Fibroblast of mammary gland (primary cell): ENCODE measurements at regions not wholly inside any gene's neighbourhood (a gene's known extent, or its start where the extent isn't known, plus 50 kb on each side); places are given as distances from the start of the nearest gene placed in this dataset.

Source experiments
- DNase-seq: peaks from one replicate; pipeline ENCODE4 v3.0.0-alpha.2; 2010; ENCODE audit warnings: low read depth
- H3K4me3 ChIP-seq: 2 replicates; pipeline ENCODE4 v1.5.1; 2011; ENCODE audit warnings: low read depth, mild to moderate bottlenecking, low read length, moderate library complexity; ENCODE audit not compliant: control insufficient read depth
- TF ChIP-seq, protein P1 (sequence below): conservative IDR thresholded peaks from 2 replicates; pipeline ENCODE4 v1.5.1; 2011; ENCODE audit warnings: low read depth, low read length, inconsistent platforms; ENCODE audit not compliant: control insufficient read depth, insufficient read depth

DNA sequence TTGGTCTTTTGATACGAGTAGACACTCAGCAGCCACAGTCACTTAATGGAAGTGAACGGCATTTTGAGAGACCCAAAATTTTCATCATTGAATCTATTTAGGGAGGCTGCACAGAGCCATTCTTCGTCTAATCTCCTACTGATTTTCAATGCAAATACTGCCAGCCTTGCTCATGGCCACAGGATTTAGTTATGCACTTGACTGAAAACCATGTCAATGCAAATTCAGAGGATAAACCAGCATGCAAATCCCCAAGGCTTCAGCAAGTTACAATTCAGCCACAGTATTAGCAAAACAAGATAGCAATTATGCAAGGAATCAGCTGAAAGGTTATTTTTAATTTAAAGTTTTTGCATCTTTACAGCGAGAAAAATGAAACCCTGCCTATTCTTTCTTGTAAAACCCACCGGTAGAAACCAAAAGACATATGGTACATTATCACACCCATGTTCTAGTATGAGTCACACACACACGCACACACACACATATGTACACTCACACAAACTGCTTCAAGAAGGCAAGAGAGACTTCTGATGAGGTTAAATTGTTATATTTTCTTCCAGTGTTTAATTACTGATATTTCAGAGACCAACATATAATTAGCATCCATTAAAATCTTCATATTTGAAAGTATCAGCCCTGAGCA lies 985.3 kb upstream of the FLRT2 start:
- TF ChIP-seq, protein P1, sequence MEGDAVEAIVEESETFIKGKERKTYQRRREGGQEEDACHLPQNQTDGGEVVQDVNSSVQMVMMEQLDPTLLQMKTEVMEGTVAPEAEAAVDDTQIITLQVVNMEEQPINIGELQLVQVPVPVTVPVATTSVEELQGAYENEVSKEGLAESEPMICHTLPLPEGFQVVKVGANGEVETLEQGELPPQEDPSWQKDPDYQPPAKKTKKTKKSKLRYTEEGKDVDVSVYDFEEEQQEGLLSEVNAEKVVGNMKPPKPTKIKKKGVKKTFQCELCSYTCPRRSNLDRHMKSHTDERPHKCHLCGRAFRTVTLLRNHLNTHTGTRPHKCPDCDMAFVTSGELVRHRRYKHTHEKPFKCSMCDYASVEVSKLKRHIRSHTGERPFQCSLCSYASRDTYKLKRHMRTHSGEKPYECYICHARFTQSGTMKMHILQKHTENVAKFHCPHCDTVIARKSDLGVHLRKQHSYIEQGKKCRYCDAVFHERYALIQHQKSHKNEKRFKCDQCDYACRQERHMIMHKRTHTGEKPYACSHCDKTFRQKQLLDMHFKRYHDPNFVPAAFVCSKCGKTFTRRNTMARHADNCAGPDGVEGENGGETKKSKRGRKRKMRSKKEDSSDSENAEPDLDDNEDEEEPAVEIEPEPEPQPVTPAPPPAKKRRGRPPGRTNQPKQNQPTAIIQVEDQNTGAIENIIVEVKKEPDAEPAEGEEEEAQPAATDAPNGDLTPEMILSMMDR = no peak
- no peak overlapping the region for H3K4me3 ChIP-seq
- DNase-seq = no peak

DNA sequence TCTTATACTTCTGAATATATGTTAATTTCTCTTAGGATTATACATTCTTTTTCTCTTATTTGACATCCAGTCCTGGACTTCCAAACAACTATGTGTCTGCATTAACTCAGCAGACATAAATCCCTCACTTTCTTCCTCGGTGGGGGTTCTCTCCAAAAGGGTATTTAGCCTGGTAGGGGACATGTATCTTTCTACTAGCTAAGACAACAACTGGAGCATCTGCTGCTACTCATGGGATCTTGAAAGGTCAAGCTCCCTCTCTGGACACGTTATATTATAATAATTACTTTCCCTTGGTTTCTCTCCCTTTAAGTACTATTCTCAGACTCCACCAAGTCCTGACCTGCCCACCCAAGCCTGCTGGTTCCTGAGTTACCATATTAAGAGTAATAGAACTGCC lies 983.7 kb upstream of the FLRT2 start:
- H3K4me3 ChIP-seq = no peak overlapping the region
- TF ChIP-seq, protein P1 = no peak
- no peak for DNase-seq

DNA sequence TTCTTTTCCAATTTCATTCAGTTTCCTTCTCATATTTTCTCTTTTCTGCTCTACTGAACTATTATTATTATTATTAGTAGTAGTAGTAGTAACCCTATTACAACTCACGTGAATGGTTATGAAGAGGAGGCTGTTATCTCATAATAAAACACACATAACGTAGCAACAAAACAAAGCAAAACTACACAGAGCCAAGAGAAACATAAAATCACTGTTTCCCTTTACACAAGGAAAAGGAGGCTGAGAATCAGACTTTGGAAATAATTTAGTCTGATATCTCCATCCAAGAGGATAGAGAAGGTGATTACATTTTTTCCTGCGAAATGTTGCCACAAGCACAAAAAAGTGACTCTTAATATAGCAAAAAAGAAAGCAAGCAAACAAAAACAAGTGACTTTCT lies 975.8 kb upstream of the FLRT2 start:
- TF ChIP-seq, protein P1 = no peak
- no peak for DNase-seq
- no peak overlapping the region for H3K4me3 ChIP-seq

DNA sequence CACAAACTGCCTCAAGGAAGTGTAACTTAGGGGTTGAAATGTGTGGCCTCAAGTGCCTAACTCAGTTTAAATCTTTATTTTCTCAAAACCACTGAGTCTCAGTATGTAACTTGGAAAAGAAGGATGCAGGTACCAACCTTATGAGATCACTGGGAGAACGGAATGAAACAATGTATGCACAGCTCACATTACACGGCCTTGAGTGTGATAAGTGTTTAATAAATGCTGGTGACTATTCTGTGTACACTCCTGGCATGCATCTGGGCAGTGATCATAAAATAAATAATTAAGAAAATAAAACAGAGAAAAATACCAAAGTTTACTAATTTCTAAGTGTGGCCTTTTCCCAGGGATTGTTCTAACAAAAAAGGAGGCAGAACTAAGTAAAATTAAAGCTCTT lies 974.5 kb upstream of the FLRT2 start:
- TF ChIP-seq, protein P1 = no peak

GRCh38 chr14:84566109-84566508 lies 963.8 kb upstream of the FLRT2 start:
- DNase-seq = no peak
- H3K4me3 ChIP-seq = no peak overlapping the region
- TF ChIP-seq, protein P1 = no peak

More for the DNA sequence above, 974.5 kb upstream of the FLRT2 start:
- no peak for DNase-seq
- no peak overlapping the region for H3K4me3 ChIP-seq

GRCh38 chr14:84575681-84576080 lies 954.3 kb upstream of the FLRT2 start:
- H3K4me3 ChIP-seq = no peak overlapping the region
- no peak for DNase-seq
- TF ChIP-seq, protein P1 = no peak

DNA sequence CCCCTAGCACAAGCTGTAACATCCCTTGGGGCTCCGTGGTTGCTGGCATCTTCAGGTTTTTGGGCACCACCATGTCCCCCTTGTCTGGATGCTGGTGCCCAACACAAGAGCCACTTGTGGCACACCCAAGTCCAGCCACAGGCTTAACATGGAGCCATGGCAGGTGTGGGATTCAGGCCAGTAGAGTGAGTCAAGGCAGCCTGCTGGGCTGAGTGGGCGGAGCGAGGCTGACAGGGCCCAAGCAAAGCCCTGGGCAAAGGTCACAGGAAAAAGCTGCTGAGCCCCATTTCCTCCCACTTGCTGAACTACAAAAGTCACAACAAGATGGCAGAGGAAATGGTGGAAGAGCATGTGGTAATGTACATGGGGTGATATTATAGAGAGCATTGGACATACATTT lies 950.7 kb upstream of the FLRT2 start:
- peak; percentile 0 for DNase-seq
- TF ChIP-seq, protein P1 = no peak
- H3K4me3 ChIP-seq = no peak overlapping the region
